ENCODE measurements at regions not wholly inside any gene's neighbourhood (a gene's known extent, or its start where the extent isn't known, plus 50 kb on each side); places are given as distances from the start of the nearest gene placed in this dataset.

- DNase-seq = no peak
Observed at GRCh38 chr1:167145965-167146364, 52.1 kb downstream of the STYXL2 start.

DNA sequence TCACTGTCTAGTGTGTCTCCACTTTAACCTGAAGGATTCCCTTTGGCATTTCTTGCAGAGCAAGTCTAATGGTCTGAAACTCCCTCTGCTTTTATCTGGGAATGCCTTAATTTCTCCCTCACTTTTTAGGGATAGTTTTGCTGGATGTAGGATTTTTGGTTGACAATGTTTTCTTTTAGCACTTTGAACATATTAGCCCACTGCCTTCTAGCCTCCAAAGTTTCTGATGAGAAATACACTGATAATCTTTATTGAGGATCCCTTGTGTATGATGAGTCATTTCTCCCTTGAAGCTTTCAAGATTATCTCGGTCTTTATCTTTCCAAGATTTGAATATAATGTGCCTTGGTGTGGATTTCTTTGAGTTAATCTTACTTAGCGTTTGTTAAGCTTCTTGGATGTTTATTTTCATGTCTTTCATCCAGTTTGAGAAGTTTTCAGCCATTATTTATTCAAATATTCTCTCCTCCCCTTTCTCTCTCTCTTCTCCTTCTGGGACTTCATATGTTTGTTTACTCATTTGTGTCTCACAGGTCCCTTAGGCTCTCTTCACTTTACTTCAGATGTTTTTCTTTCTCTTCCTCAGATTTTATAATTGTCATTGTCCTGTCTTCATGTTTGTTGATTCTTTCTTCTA lies 53.1 kb downstream of the STYXL2 start:
- no peak for DNase-seq

- no peak for DNase-seq
Observed at GRCh38 chr1:167148421-167148820, 54.5 kb downstream of the STYXL2 start.

- DNase-seq = no peak
Observed at GRCh38 chr1:167149793-167150491, 56.1 kb downstream of the STYXL2 start.

GRCh38 chr1:167150492-167150833 lies 56.6 kb downstream of the STYXL2 start:
- no peak for DNase-seq

DNA sequence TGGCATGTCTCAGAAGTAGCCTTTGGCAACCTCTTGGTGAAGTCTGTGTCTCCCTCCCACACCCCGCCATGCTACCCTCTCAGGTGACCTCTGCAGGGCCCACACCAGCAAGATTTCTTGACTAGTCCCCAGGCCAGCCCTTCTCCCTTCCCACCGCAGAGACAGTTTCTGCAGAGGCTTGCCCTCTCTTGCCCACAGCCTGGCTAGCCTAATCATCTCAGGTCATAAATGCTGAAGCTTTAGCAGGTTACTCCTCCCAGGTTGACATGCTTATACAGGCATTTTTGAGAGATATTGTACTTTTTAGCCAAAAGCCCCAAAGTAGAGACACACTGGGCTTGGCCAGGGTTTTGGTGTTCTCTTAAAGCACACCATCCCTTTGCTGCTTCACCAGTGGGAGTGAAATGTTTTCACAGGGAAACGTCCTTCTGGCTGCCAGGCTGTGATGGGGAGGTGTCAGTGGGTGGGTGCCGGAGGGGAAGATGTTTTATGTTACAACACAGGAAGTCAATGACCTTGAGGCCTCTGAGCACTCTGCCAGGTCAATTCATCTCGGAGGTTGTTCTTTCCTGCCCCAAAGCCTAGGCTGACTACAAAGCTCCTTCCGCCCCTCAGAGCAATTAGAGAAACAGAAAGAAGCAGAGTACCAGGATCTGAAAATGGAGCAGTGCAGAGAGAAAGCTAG lies 58.5 kb downstream of the STYXL2 start:
- no peak for DNase-seq

DNA sequence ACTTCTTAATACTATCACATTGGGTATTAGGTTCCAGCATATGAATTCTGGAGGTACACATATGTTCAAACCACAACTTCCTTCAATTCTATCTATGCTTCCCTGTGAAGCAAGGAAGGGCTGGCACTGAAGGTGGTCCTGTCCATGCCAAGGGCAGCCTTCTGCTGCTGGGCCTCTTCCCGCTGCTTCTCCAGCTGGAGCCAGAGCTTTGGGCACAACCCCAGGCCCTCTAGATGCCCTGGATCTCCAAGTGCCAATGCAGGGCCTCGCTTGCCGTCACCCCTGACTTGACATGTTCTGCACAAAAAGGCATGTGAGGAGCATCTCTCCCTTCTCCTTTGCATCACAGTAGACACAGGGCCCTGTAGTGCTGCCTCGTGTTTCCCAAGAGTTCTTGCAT lies 62.6 kb downstream of the STYXL2 start:
- DNase-seq = no peak

DNA sequence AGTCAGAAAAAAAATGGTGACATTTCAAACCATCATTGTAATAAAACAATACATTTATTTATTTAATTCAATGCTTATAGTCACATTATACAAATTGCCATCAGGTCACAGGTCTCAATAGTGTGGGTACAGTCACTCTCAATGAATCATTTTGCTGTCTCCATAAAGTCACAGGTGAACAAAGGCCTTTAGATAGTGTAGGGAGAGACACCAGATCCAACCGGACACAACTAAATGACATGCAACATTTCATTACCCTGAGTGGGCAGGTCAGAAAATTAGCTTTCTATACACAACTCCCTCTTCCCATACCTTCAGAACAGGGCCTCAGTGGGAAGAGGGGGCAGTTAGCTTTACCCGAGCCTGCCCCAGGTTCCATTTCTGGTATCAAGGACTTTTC lies 63.2 kb downstream of the STYXL2 start:
- no peak for DNase-seq

DNA sequence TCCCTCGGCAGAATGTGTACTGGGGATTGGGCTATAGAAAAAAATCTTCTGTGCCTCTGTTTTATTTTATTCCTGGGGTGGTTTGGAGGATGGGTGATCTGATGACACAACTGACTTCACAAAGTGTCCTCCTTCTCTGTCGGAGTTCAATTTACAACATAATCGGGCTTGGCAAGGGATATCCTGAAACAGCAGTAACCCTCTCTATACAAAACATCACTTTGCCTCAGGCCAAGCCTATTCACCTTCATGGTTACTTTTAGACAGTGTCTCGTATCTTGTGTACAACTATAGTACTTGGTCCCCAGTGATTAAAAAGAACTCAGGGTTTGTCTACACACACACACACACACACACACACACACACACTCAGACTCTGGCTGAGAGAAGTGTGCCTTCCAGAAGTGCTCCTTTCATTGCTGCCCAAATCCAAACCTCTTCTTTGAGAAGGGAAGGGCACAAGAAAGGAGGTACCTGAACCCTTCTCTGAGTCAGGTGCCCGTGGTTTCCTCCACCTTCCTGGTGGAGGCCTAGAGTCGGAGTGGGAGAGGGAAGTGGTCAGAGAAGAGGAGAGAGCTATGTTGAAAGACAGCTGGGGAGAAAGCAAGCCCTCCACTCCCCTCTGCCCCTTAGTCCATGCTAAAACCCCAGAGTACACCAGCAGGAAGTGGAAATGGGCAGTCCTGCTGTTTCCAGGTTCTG lies 62.4 kb upstream of the POU2F1 start:
- no peak for DNase-seq

DNA sequence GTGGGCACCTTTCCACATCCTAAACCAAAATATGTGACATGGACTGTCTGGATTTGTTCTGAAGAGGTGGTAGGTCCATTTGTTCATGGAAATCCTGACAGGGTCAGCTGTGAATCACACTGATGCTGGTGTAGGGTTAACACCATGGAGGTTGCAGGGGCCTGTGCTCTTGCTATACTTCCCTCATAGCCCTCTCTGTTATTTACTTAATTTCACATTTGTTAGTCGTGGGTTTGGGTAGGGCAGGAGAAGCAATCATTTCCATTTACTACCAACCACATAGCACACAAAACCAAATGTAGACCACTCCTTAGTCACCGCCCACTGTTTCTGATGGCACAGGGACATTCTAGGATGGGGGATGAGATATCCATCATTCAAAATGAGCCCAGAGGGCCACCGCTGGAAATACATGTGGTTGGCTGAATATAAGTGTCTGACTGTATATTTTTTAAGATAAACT lies 61.8 kb upstream of the POU2F1 start:
- DNase-seq = no peak

DNA sequence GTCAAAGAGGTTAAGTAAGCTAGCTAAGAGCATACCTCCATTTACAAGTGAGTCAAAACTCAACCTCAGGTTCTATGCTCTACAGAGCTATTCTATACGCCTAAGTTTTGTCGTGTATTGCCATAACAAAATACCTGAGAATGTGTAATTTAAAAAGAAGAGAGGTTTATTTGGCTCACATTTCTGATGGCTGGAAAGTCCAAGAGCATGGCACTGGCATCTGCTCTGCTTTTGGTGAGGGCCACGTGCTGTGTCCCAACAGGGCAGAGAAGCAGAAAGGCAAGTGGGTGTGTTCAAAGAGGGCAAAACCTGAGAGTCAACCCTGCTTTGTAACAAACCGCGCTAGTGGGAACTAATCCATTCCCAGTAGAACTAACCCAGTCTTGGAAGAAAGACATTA lies 60.9 kb upstream of the POU2F1 start:
- DNase-seq = no peak

GRCh38 chr1:167161242-167161641 lies 59.4 kb upstream of the POU2F1 start:
- no peak for DNase-seq

DNA sequence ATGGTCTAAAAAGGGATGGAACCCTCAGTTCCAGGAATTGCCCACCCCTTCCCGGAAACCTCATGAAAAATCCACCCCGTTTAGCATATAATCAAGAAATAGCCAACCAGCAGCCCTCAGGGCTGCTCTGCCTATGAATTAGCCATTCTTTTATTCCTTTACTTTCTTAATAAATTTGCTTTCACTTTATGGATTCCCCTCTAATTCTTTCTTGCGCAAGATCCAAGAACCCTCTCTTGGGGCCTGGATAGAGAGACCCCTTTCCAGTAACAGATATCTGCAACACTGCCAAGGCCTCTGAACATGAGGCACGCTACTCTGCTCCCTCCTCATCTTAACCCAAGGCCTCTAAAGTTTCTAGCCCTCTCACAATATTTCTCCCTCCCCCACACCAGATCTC lies 58.9 kb upstream of the POU2F1 start:
- no peak for DNase-seq

DNA sequence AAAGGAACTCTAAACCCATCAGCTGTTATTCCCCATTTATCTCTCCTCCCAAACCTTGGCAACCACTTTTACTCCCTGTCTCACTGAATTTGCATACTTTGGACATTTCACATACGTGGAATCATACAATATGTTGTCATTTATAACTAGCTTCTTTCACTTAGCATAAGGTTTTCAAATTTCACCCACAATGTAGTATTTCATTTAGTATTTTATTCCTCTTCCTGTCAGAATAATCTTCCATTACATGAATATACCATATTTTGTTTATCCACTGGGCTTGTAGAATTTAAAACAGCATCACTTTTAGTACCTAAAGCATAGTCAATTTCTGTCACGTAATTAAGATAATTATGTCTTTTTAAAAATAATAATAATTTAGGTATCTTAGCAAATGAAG lies 55.5 kb upstream of the POU2F1 start:
- DNase-seq = no peak

DNA sequence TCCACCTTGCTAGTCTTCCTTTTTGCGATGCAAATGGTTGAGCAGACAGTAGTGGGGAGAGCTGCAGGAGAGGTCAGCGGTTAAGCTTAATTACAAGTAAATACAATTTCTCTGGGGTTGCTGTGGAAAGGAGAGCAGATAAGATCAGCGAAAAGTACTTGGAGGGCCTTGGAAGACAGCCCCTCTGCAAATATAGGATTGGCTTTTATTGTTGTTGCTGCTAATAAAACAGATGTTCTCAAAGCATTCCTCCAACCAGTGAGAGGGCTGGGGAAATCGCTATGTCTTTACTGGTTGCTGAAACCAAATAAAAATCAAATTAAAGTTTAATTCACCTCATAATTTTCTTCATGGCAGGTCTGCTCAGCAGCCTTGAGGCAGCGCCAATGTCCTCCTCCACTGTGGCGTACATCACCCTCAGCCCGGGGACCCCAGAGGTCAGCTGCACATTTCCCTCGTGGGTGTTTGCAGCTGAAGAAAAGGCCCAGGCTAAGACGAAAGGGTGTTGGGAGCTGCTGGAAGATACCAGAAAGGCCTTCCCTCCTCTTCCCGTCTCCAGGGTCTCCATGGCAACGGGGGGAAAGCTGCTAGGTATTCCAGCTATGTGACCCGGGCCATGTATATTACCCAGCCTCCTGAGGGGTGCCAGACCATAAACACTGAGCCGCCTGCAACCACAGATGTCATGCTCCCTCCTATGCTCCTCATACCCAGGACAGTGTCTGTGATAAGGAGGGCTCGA lies 54.6 kb upstream of the POU2F1 start:
- DNase-seq = peak; percentile 23

DNA sequence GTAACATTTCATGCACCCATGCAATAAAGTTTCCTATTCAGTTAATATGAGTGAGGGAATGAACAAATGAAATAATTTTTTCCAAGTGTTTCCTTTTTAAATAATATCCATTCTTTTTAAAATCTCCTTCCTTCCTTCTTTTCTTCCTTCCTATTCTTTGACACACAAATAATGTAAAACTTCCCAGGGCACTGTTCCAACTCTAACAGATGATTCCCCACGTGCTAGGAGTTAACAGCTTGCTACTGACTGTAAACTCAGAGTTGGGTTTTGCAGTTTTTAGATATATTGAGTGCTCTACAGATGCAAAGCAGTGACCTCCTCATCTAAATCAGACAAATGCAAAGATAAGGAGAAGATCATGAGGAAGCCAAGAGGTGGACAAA lies 54.0 kb upstream of the POU2F1 start:
- no peak for DNase-seq

- DNase-seq = no peak
Observed at GRCh38 chr1:167168424-167168823, 52.3 kb upstream of the POU2F1 start.

- DNase-seq = no peak
Observed at GRCh38 chr1:167169642-167170041, 51.0 kb upstream of the POU2F1 start.

Measured in fibroblast of skin of back (primary cell).